Transverse colon (tissue), 4 donors: ENCODE measurements at regions not wholly inside any gene's neighbourhood (a gene's known extent, or its start where the extent isn't known, plus 50 kb on each side); places are given as distances from the start of the nearest gene placed in this dataset.

Experiments used
- EP300 ChIP-seq: sonication (generic); formaldehyde crosslinking; IDR thresholded peaks from one replicate; pipeline ENCODE4 v1.6.1; 2017; ENCODE audit warnings: antibody characterized with exemption, low read depth
- POLR2A ChIP-seq: fragments of 450-650 bp; IDR thresholded peaks from one replicate; pipeline ENCODE4 v1.6.1; 2016; ENCODE audit warnings: antibody characterized with exemption, mild to moderate bottlenecking, moderate library complexity
- POLR2AphosphoS5 ChIP-seq, 3 donors: sonication (generic); formaldehyde crosslinking; IDR thresholded peaks; one replicate each; pipeline ENCODE4 v1.6.1; 2016; ENCODE audit warnings: antibody characterized with exemption in 3 of 3
- TF ChIP-seq, protein P1 (sequence below), 5 experiments: fragments of 200-600 bp in 3 of 5; fragments of 450-650 bp in 2 of 5; sonication (generic) in 3 of 5; IDR thresholded peaks; 1 replicate in 2 of 5; 2 replicates in 3 of 5; pipeline ENCODE4 v1.5.1; 2016 to 2017; ENCODE audit warnings: antibody characterized with exemption in 5 of 5, inconsistent platforms in 3 of 5, mild to moderate bottlenecking in 2 of 5, moderate library complexity in 1 of 5

GRCh38 chr4:41405464-41406112 lies 132.4 kb upstream of the LIMCH1 start:
- TF ChIP-seq, protein P1, sequence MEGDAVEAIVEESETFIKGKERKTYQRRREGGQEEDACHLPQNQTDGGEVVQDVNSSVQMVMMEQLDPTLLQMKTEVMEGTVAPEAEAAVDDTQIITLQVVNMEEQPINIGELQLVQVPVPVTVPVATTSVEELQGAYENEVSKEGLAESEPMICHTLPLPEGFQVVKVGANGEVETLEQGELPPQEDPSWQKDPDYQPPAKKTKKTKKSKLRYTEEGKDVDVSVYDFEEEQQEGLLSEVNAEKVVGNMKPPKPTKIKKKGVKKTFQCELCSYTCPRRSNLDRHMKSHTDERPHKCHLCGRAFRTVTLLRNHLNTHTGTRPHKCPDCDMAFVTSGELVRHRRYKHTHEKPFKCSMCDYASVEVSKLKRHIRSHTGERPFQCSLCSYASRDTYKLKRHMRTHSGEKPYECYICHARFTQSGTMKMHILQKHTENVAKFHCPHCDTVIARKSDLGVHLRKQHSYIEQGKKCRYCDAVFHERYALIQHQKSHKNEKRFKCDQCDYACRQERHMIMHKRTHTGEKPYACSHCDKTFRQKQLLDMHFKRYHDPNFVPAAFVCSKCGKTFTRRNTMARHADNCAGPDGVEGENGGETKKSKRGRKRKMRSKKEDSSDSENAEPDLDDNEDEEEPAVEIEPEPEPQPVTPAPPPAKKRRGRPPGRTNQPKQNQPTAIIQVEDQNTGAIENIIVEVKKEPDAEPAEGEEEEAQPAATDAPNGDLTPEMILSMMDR (IDR thresholded peaks at IDR 0.05), result no peak
- no peak for TF ChIP-seq POLR2AphosphoS5 (IDR thresholded peaks at IDR 0.05)
- no peak for TF ChIP-seq EP300
- no peak for TF ChIP-seq POLR2A
